Ovary (tissue), 3 donors: ENCODE measurements at regions not wholly inside any gene's neighbourhood (a gene's known extent, or its start where the extent isn't known, plus 50 kb on each side); places are given as distances from the start of the nearest gene placed in this dataset.

Experiments used
- CTCF ChIP-seq, 3 donors: fragments of 450-650 bp in 2 of 3; fragments of 200-600 bp in 1 of 3; IDR thresholded peaks; one replicate each; pipeline versions ENCODE4 v1.5.1 to v1.8.0; 2016 to 2022; ENCODE audit warnings: antibody characterized with exemption in 3 of 3, mild to moderate bottlenecking in 1 of 3
- EP300 ChIP-seq: sonication (generic); formaldehyde crosslinking; IDR thresholded peaks from one replicate; pipeline ENCODE4 v1.6.1; 2017; ENCODE audit warnings: antibody characterized with exemption
- POLR2A ChIP-seq: fragments of 450-650 bp; IDR thresholded peaks from one replicate; pipeline ENCODE4 v1.6.1; 2017; ENCODE audit warnings: antibody characterized with exemption, mild to moderate bottlenecking, moderate library complexity
- donor health status: DM: no; HTN: no; CAD: no.

DNA sequence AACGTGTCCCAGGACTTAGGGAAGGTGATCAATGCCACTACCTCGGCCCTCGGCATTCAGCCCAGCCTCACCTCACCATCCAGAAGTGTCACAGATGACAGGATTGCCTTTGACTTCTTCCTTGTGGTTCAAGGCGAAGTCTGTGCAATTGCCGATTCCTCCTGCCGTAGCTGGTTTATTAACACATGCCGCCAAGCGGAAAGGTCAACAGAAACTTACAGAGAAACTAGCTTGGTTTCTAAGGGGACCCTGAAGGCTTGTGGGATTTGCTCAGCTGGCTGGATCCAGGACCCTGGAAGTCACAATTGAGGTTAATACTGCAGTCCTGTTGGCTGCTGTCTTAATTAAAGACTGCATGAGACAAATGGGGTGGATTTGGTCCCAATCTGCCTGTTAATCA is 65.6 kb downstream of the SHANK2 start:
- no peak for TF ChIP-seq CTCF (IDR thresholded peaks at IDR 0.05)
- no peak for TF ChIP-seq POLR2A
- TF ChIP-seq EP300: no peak
